Tongue (tissue), 1 donor: ENCODE measurements at regions not wholly inside any gene's neighbourhood (a gene's known extent, or its start where the extent isn't known, plus 50 kb on each side); places are given as distances from the start of the nearest gene placed in this dataset.

ENCODE experiments used
- DNase-seq: peaks from one replicate; pipeline ENCODE4 v3.0.0-alpha.2; 2015

DNA sequence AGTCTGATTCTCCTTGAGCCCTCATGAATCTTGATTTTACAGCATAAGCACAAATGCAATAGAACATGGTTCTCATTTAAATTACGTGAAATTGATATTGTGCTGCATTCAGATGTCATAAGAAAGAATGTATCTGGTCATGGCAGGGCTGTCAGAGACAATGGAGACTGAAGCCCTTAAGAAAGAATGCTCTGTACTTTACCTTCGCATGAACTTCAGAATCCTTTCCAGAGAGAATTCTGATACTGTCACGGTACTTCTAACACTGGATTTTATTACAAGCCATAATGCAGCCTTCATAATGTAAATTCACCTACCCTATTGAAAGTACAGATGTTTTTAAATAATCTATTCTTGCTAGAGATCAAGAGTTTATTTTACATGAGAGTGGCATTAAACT lies 677.9 kb upstream of the ADGRL3 start:
- no peak for DNase-seq

DNA sequence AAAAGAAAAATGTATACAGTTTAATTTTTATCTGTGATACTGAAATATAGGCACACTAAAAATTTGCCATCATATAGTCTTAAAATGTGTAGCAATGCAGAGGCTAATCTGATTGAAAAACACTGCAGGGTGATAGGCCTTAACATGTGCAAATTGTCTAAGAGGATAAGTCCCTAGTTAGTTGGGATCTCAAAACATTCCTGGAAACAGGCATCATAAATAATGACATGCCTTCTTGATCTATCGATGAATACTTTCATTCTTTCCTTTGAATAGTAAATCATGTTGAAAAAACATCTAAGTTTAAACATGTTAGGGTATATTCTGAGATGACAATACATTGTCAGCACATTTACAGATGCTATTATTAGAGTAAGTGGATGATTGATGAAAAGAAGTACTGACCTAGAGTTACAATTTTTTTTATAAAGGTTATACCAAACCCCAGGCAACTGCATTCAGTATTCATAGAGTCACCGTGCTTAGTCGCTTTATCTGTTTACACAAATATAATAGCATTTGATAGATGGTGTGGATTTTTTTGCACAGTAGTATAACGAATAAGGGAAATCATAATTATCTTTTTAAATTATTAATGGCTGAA lies 668.2 kb upstream of the ADGRL3 start:
- DNase-seq = no peak

DNA sequence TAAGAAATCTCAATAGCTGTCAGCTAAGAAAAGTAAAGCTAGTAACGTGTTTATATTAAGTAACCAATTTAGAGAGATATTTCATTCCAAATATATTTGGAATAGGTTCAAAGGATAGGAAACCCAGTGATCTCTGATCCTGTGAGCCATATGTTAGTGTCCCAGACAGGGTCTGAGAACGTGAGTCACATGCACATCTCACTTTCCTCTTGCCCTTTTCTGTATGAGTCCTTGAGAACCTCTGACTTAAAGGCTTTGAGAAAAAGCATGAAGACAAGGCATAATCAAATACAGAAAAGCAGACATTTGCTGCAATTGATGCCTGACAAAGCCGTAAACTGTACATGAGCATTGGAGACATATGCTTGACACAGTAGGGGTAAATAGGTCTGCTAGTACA lies 655.1 kb upstream of the ADGRL3 start:
- DNase-seq = no peak

DNA sequence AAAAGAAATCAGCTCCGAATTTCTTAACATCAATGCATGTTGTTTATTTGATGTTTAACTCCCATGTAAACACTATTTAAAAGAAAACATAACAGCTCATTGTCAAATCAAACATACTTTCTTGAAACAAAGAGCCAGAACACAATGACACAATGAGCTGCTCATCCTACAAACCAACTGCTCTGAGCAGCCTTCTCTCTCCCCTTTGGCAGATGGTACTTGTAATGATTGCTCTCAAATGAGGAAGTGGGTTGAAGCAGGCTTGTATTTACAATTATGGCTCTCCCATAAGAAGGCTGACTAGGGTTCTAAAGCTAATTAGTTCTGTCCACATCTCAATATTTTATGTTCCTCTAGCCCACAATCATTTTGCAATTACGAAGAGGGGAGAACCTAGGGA lies 637.8 kb upstream of the ADGRL3 start:
- no peak for DNase-seq

DNA sequence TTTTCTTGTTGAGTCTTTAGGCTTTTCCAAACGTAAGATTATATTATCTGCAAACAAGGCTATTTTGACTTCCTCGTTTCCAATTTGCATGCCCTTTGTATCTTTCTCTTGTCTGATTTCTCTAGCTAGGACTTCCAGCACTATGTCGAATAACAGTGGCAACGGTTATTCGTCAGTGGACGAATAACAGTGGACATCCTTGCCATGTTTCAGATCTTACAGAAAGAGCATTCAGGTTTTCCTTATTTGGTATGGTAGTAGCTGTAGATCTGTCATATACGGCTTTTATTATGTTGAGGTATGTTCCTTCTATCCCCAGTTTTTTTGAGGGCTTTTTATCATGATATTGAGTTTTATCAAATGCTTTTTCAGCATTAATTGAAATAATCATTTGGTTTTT lies 634.6 kb upstream of the ADGRL3 start:
- DNase-seq = no peak

DNA sequence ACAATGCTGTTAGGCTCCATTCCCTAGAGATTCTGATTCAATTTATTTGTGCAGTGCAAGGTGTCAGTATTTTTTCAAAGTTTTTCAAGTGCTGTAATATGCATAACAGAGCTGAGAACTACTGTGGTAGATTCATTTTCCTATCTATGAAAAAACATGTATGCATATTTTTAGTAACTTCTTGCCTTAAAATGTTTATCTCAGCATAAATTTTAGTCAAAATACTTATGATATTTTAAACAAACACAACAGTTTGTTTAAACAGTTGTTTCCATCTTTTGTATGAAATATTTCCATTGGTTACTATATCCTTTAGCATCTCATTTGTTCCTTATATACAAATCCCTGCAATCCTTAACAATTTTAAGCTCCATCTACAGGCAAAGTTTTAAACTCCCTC lies 624.8 kb upstream of the ADGRL3 start:
- no peak for DNase-seq

DNA sequence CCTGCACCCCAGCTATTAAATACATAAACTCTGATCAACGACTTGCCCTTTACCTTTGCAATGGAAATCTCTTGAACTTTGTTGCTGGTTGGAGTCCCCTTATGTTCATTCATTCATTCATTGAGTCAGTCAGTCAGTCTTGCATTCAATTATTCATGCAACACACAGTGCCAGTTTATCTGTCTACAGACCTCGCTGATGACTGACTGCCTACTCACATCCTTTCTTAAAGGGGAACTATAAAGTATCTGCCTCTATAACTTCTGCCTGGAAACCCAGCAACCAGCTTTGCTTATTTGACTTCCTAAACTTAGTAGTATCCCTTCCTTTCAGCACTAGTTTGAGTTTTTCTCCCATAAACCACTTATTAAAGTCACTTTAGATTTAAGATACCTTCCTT lies 620.8 kb upstream of the ADGRL3 start:
- no peak for DNase-seq

DNA sequence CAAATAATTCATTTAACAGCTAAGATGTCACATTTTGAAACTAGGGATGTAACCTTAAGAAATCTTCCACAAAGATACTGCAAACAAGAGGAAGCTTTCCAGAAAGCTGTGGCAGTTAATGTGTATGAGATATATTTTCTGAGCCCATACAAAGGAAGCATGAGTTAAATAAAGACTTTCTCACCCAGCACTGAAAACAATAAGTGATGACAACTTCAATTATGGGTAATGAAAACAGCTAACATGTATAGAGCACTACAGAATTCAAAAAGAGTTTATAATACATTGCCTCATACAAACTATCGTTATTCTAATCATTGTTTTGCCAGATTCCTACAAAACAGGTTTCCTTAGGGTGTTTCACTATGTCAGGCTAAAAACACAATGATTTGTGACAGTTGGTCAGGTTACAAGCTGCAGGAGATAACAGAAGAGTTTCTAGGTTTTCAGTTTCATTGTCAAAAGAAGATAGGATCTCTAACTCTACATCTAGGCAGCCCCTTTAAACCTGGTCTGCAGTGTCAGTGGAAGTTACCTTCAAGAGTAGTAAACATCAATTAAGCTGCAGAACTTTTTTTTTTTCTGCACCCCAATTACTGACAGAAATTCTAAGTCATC lies 618.1 kb upstream of the ADGRL3 start:
- no peak for DNase-seq

DNA sequence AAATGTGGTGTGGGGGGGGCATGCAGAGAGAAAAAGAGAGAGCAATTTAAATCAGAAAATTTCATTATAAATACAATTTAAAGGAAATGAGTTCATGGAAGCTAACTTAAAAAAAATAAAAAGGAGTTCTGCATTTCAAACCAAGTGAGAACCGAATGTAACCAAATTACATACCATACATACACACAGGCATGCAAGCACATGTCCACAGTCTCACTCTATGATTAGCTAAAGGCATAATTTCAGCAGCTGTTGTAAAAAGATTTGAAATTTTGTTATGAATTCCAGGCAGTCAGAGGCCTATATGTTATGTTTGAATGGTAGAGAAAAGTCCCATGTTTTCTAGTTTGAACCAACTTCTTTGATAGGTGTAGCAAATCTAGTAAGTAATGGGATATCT lies 611.6 kb upstream of the ADGRL3 start:
- DNase-seq = no peak

DNA sequence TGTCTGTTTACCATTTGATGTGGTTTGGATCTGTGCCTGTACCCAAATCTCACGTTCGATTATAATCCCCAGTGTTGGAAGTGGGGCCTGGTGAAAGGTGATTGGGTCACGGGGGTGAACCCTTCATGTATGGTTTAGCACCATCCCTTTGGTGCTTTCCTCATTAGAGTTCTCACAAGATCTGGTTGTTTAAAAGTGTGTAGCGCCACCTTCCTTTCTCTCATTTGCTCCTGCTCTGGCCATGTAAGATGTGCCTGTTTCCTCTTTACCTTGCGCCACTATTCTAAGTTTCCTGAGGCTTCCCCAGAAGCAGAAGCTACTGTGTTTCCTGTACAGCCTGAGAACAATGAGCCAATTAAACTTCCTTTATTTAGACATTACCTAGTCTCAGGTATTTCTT lies 610.7 kb upstream of the ADGRL3 start:
- DNase-seq = no peak

DNA sequence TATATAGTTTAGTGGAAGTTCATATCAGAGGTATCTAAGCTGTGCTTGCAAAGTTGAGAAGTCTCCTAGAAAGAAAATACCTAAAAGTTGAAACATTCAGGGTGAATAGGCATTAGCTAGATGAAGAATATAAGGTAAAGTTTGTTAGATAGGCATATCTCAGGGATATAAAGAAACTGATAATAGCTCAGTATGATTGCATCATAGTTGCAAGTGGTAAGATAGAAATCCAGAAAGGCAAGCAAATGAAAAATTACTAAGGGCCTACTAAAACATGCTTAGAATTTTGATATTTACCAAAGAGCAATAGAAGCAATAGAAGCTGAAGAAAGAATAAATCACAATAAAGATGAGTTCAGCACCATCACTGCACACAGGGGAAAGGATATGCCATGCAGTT lies 610.0 kb upstream of the ADGRL3 start:
- no peak for DNase-seq

DNA sequence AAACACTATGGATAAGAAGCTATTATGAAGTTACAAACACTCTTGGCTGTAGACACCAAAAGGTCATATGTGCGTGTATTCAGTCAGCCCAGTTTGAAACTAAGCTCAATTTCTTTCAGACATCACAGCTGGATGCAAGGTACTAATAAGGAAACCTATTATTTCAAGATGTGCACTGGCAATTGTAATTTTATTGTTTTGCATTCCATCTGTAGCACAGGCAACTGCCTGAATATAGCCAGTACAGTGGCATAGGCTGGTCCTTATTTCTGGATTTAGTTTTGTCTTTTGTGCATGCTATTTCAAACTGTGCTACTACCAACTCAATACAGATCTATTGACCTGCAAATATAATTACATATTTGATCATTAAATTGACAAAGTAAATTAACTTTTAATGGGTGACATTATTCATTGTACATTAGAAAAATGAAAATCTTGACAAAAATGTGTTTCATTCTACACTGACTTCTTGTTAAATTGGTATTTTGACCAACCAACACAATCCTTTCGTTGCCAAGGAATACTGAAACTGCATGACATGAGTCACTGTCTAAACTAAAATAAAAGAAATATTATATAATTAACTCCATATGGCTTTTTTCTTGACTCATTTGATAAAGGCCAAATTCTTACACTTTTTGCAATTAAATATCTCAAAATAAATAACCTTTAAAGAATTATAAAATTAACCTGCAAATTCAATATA lies 594.3 kb upstream of the ADGRL3 start:
- no peak for DNase-seq

DNA sequence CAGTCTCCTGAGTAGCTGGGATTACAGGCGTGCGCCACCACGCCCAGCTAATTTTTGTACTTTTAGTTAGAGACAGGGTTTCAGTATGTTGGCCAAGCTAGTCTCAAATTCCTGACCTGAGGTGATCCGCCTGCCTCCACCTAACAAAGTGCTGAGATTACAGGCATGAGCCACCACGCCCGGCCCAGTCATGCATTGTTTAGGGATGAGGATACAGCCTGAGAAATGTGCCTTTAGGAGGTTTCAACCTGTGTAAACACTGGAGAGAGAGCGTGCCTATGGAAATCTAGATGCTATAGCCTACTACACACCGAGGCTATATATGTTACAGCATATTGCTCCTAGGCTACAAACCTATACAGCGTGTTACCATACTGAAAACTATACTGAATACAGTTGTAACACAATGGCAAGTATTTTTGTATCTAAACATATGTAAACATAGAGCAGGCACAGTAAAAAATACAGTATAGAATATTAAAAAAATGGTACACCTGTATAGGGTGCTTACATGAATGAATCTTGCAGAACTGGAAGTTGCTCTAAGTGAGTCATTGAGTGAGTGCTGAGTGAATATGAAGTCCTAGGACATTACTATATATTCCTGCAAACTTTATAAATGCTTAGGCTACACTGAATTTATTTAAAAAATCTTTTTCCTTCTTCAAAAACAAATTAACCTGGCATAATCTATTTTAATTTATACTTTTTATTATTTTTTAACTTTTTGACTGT lies 588.2 kb upstream of the ADGRL3 start:
- no peak for DNase-seq

DNA sequence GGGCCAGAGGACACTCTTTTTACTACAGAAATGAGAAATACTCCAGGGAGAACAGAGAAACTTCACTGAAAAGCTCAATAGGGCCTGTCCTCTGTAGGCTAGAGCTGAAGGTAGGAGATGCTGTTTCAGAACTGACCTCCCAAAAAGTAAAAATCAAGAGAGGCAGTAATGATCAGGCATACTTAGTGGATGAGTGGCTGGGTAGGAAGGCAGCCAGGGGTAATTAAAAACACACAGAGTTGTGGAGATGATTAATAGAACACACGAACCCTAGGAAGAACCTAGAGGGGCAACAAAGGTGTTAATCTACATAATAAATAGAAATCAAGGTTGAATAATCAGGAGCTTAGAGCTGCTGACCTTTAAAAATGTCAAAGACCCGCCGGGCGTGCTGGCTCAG lies 582.4 kb upstream of the ADGRL3 start:
- no peak for DNase-seq

DNA sequence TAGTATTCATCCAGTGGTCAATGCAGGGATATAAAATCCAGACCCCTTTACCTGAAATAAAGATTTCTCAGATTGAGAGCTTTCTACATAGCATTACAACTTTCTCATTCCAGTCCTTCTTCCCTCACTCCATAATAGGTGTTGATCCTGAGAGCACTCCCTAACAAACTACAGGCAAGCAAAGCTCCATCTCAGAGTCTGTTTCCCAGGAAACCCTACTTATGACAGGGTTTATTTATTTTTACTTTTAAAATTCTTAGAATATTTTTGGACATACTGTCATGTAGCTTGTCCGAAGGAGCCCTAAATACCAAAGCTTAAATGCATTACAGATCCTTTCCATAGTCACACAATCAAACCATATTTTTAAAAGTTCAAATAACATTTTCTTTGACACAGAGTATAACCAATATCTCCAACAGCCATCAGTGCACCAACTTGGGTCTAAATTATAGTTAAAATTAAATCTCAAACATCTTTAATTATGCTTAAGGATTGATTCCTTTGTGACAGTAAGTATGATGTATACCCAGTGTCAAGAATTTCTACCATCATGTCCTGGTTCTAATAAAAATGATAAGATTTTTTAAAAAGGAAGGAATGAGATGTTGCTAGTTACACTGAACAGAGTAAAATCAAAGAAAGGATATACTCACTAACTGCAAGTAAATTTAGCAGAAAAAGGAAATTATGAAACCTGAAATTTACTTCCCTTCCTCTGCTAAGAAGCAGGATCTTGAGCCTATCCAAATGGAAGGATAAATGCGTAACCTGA lies 580.4 kb upstream of the ADGRL3 start:
- no peak for DNase-seq

DNA sequence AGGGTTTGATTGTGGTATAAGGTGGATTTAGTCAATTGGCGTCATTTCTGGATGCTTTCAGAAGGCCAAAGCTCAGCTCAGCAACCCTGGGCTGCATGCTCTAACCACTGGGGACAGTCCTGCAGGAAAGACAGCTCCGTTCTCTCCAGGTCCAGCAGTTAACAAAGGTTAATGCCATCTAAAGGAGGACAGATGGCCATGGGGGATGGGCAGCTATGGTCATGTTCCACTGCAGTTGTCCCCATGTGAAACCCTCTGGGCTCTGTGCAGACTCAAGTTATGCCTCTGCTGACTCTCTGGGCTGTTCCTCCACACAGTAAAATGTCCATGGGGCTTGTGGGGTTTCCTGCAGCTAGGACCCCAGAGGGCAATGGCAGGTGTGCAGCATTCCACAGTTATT lies 562.1 kb upstream of the ADGRL3 start:
- no peak for DNase-seq

DNA sequence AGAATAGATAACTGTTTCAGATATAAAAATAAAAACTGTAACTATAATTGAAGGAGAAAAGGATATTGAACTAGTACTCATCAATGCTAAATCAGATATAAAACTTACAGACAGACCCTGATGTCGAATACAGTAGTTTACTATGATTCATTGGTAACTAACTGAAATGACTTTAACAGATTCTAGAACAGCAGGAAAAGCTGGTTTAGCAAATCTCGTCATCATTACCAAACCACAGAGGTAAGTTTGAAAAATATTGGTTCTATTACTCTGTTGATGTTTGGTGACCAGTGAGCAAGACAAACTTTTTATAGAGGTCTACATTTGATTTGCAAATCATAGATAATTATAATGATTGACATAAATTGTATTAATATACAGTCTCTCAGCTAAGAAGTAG lies 551.4 kb upstream of the ADGRL3 start:
- no peak for DNase-seq

DNA sequence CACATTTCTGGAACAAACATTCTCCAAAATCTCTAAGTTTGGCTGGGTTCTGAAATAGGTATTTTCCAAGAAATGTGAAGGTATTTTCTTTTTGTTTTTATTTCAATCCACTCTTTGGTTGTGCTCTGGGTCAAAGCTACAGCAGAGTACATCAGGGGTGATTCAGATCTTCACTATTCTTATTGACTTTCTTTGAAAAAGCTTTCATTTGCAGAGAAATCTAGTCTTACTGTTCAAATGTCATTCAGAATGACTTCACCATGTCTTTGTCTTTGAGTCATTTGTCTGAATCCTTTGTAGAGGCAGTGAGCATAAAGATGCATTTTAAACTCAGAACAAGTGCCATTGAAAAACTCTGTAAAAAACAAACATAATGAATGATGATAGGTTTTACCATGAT lies 547.2 kb upstream of the ADGRL3 start:
- DNase-seq = no peak

DNA sequence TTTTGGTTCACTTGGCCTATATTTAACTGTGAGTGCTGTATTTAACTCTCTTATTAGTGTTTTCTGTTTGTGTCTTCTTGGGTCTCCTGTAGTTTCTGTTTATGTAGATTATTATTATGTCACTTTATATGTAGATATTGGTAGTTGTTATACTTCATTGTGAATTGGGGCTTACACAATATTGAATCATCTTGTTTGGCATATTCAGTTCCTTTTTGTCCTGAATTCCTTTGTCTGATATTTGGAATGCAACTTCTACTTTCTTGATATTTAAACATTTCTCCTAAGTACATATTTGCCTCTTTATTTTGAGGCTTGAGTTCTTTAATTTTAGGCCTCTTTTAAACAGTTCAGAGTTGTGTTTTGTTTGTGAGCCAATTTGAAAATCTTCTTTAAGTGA lies 544.8 kb upstream of the ADGRL3 start:
- DNase-seq = no peak

DNA sequence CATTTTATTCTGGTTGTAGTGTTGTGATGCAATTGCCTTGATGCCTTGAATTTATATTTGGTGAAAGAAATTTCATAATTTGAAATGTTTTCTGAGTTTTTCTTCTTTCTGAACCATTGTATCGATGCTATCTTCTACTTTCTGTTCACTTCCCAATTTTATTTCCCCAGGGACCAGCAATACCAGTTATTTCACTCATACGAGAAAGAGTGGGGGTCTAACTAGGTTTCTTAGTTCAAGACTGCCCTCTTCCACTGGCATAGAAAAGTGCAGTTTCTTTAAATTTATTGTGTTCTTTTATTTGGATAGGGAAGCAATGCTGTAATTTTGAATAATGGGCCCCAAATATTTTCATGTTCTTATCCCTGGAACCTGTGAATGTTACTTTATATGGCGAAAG lies 544.0 kb upstream of the ADGRL3 start:
- DNase-seq = no peak

DNA sequence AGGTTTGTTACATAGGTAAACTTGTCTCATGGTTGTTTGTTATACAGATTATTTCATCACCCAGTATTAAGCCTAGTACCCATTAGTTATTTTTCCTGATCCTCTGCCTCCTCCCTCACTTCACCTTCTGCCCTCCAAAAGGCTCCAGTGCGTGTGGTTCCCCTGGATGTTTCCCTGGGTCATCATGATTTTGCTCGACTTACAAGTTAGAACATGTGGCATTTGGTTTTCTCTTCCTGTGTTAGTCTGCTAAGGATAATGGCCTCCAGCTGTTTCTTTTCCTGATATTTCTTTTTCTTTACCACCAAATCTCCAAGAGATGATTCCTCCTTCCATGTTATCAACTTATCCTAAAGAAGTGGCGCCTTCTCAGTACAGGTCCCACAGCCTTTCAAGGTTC lies 543.1 kb upstream of the ADGRL3 start:
- no peak for DNase-seq

DNA sequence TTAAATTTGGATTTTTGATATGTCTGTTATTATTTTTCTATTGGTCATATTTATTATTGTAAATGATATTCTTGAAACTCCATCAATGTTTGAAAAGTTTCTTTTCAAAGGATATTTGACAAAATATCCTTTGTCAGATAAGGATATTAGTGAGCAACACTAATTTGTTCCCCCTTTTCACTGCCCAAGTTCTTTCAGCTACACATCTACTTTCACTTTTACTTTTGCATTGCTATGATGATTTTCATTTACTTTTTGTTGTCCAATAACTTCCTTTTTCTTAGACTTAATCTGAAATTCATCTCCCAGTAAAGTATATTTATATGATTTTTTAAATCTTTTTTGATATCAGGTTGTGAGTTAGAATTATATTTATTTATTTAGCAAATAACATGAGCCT lies 542.3 kb upstream of the ADGRL3 start:
- DNase-seq = no peak

DNA sequence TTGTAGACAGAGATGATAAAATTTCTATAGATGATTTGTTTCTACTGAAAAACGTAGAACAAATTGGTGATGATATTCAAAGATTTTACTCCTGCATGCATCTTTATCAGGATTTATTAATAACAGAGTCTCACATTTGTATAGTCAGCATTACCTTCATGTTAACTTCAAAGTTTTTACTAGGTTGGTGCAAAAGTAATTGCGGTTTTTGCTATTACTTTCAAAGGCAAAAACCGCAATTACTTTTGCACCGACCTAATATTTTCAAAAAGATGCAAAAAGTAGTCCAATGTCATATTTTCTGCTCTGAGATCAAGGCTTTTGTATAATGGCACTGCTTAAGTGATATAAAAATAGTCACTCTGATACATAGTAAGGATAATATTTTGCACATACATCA lies 536.4 kb upstream of the ADGRL3 start:
- no peak for DNase-seq
